GM21381 (cell line): ENCODE measurements at regions not wholly inside any gene's neighbourhood (a gene's known extent, or its start where the extent isn't known, plus 50 kb on each side); places are given as distances from the start of the nearest gene placed in this dataset.

Experiments used
- ATAC-seq: cut with Tn5 transposase; IDR thresholded peaks from one replicate; pipeline ENCODE4 v1.9.1; 2021; ENCODE audit warnings: mild to moderate bottlenecking, moderate library complexity; ENCODE audit not compliant: unreplicated experiment

GRCh38 chr6:140320081-140321080 lies 945.9 kb upstream of the CITED2 start:
- ATAC-seq: no peak

GRCh38 chr6:140319209-140319608 lies 944.8 kb upstream of the CITED2 start:
- ATAC-seq: peak; percentile 91

- no peak for ATAC-seq
Observed at GRCh38 chr6:140318408-140318807, 944.0 kb upstream of the CITED2 start.

GRCh38 chr6:140317950-140318349 lies 943.5 kb upstream of the CITED2 start:
- no peak for ATAC-seq

GRCh38 chr6:140316966-140317365 lies 942.5 kb upstream of the CITED2 start:
- no peak for ATAC-seq

- no peak for ATAC-seq
Observed at GRCh38 chr6:140314682-140315081, 940.2 kb upstream of the CITED2 start.

- ATAC-seq: no peak
Observed at GRCh38 chr6:140311146-140311545, 936.7 kb upstream of the CITED2 start.

- no peak for ATAC-seq
Observed at GRCh38 chr6:140303218-140303949, 928.9 kb upstream of the CITED2 start.

- ATAC-seq: no peak
Observed at GRCh38 chr6:140300331-140300730, 925.9 kb upstream of the CITED2 start.

- no peak for ATAC-seq
Observed at GRCh38 chr6:140289186-140289585, 914.7 kb upstream of the CITED2 start.

- ATAC-seq: no peak
Observed at GRCh38 chr6:140285998-140286690, 911.7 kb upstream of the CITED2 start.

GRCh38 chr6:140285471-140285870 lies 911.0 kb upstream of the CITED2 start:
- no peak for ATAC-seq

GRCh38 chr6:140284871-140285270 lies 910.4 kb upstream of the CITED2 start:
- ATAC-seq: no peak

GRCh38 chr6:140283197-140283596 lies 908.7 kb upstream of the CITED2 start:
- ATAC-seq: no peak

- no peak for ATAC-seq
Observed at GRCh38 chr6:140281767-140282166, 907.3 kb upstream of the CITED2 start.

- ATAC-seq: no peak
Observed at GRCh38 chr6:140281236-140281635, 906.8 kb upstream of the CITED2 start.

GRCh38 chr6:140276719-140277118 lies 902.3 kb upstream of the CITED2 start:
- no peak for ATAC-seq

- no peak for ATAC-seq
Observed at GRCh38 chr6:140276133-140276532, 901.7 kb upstream of the CITED2 start.

- ATAC-seq: no peak
Observed at GRCh38 chr6:140275725-140276124, 901.3 kb upstream of the CITED2 start.

- no peak for ATAC-seq
Observed at GRCh38 chr6:140274548-140274947, 900.1 kb upstream of the CITED2 start.

- ATAC-seq: peak; percentile 98
Observed at GRCh38 chr6:140271759-140272377, 897.4 kb upstream of the CITED2 start.
